SK-N-MC (cell line): ENCODE measurements at regions not wholly inside any gene's neighbourhood (a gene's known extent, or its start where the extent isn't known, plus 50 kb on each side); places are given as distances from the start of the nearest gene placed in this dataset.

ENCODE experiments used
- EZH2 ChIP-seq: fragments of 200-600 bp; sonication (generic); IDR thresholded peaks from one replicate; pipeline ENCODE4 v1.6.1; 2017; ENCODE audit warnings: antibody characterized with exemption
- POLR2AphosphoS5 ChIP-seq: IDR thresholded peaks from 2 replicates; pipeline ENCODE4 v1.6.1; 2012; ENCODE audit warnings: mild to moderate bottlenecking, low read depth, low read length, borderline replicate concordance

GRCh38 chr6:138569554-138569953 lies 70.3 kb upstream of the NHSL1 start:
- no peak for TF ChIP-seq POLR2AphosphoS5
- no peak for TF ChIP-seq EZH2
